K562 (cell line): ENCODE measurements at regions not wholly inside any gene's neighbourhood (a gene's known extent, or its start where the extent isn't known, plus 50 kb on each side); places are given as distances from the start of the nearest gene placed in this dataset.

Experiments
- TF ChIP-seq, protein P1 (sequence below): sonication (generic); formaldehyde crosslinking; IDR thresholded peaks from 2 replicates; pipeline ENCODE4 v1.8.0; 2023; ENCODE audit warnings: missing genetic modification reagents, mild to moderate bottlenecking, borderline replicate concordance
- TF ChIP-seq, protein P2 (sequence below): sonication (generic); formaldehyde crosslinking; IDR thresholded peaks from 2 replicates; pipeline ENCODE4 v1.8.1; 2023; ENCODE audit warnings: mild to moderate bottlenecking, missing genetic modification reagents
- TF ChIP-seq, protein P3 (sequence below): fragments of 250-450 bp; sonication (Bioruptor Pico); IDR thresholded peaks from 2 replicates; pipeline ENCODE4 v1.8.0; 2022; ENCODE audit warnings: inconsistent platforms

DNA sequence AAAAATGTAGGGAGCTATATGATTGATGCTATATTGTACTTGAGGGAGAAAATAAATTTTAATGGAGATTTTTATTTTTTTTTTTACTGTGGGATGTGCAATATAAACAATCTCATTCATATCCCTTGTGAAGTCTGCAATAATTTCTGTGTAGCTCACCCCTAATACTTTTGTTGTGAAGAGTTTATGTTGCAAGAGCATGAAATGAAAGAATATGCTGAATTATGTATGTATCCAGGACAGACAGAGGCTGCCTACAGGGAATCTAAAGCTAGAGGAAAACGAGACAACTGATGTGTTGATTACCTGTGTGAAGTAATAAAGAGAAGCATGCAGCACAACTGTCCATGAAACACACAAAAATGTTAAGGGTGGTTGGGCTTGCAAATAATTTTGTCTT lies 643.3 kb downstream of the DCDC2C start (continued):
- TF ChIP-seq, protein P1, sequence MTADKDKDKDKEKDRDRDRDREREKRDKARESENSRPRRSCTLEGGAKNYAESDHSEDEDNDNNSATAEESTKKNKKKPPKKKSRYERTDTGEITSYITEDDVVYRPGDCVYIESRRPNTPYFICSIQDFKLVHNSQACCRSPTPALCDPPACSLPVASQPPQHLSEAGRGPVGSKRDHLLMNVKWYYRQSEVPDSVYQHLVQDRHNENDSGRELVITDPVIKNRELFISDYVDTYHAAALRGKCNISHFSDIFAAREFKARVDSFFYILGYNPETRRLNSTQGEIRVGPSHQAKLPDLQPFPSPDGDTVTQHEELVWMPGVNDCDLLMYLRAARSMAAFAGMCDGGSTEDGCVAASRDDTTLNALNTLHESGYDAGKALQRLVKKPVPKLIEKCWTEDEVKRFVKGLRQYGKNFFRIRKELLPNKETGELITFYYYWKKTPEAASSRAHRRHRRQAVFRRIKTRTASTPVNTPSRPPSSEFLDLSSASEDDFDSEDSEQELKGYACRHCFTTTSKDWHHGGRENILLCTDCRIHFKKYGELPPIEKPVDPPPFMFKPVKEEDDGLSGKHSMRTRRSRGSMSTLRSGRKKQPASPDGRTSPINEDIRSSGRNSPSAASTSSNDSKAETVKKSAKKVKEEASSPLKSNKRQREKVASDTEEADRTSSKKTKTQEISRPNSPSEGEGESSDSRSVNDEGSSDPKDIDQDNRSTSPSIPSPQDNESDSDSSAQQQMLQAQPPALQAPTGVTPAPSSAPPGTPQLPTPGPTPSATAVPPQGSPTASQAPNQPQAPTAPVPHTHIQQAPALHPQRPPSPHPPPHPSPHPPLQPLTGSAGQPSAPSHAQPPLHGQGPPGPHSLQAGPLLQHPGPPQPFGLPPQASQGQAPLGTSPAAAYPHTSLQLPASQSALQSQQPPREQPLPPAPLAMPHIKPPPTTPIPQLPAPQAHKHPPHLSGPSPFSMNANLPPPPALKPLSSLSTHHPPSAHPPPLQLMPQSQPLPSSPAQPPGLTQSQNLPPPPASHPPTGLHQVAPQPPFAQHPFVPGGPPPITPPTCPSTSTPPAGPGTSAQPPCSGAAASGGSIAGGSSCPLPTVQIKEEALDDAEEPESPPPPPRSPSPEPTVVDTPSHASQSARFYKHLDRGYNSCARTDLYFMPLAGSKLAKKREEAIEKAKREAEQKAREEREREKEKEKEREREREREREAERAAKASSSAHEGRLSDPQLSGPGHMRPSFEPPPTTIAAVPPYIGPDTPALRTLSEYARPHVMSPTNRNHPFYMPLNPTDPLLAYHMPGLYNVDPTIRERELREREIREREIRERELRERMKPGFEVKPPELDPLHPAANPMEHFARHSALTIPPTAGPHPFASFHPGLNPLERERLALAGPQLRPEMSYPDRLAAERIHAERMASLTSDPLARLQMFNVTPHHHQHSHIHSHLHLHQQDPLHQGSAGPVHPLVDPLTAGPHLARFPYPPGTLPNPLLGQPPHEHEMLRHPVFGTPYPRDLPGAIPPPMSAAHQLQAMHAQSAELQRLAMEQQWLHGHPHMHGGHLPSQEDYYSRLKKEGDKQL (CRISPR knock-in tag): no peak
- TF ChIP-seq, protein P2, sequence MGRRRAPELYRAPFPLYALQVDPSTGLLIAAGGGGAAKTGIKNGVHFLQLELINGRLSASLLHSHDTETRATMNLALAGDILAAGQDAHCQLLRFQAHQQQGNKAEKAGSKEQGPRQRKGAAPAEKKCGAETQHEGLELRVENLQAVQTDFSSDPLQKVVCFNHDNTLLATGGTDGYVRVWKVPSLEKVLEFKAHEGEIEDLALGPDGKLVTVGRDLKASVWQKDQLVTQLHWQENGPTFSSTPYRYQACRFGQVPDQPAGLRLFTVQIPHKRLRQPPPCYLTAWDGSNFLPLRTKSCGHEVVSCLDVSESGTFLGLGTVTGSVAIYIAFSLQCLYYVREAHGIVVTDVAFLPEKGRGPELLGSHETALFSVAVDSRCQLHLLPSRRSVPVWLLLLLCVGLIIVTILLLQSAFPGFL (CRISPR knock-in tag): no peak
- TF ChIP-seq, protein P3, sequence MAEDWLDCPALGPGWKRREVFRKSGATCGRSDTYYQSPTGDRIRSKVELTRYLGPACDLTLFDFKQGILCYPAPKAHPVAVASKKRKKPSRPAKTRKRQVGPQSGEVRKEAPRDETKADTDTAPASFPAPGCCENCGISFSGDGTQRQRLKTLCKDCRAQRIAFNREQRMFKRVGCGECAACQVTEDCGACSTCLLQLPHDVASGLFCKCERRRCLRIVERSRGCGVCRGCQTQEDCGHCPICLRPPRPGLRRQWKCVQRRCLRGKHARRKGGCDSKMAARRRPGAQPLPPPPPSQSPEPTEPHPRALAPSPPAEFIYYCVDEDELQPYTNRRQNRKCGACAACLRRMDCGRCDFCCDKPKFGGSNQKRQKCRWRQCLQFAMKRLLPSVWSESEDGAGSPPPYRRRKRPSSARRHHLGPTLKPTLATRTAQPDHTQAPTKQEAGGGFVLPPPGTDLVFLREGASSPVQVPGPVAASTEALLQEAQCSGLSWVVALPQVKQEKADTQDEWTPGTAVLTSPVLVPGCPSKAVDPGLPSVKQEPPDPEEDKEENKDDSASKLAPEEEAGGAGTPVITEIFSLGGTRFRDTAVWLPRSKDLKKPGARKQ (CRISPR knock-in tag): no peak
